Activated naive CD8-positive, alpha-beta T cell treated with anti-CD3 and anti-CD28 coated beads, Interleukin-2, amount 50 U/mL, for 16 hours (primary cell): ENCODE measurements at regions not wholly inside any gene's neighbourhood (a gene's known extent, or its start where the extent isn't known, plus 50 kb on each side); places are given as distances from the start of the nearest gene placed in this dataset.
"Not testable (repeated sequence)": the region's sequence is repeated elsewhere in the genome, so short reads cannot be mapped to it uniquely, and the experiment has no call there.

Experiments used
- DNase-seq: peaks from one replicate; pipeline ENCODE4 v3.0.0-alpha.2; 2020; ENCODE audit warnings: low read depth, low spot score

GRCh38 chr5:138702166-138703077, 50.8 kb upstream of the CTNNA1 start:
- DNase-seq, result no peak

- no peak for DNase-seq
Measured at GRCh38 chr5:138701678-138702077, 51.5 kb upstream of the CTNNA1 start.

GRCh38 chr5:138700581-138701362, 52.5 kb upstream of the CTNNA1 start:
- no peak for DNase-seq

DNA sequence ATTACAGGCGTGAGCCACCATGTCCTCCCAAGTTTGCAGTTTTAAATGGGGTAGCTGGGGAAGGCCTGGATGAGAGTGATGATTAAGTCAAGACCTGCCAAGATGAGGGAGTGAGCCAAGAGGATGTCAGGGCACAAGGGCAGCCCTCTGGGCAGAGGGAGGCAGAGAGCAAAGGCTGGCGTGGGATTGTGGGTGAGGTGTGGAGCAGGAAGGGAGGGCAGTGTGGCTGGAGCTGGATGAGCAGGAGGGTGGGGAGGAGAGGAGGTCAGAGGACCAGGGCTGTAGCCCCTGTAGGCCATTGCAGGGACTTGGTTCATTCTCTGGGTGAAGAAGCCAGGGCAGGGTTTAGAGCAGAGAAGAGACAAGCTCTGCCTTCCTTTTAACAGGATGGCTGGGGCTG, 53.7 kb upstream of the CTNNA1 start:
- DNase-seq, result no peak

- DNase-seq, result no peak
Measured at GRCh38 chr5:138698713-138699112, 54.5 kb upstream of the CTNNA1 start.

DNA sequence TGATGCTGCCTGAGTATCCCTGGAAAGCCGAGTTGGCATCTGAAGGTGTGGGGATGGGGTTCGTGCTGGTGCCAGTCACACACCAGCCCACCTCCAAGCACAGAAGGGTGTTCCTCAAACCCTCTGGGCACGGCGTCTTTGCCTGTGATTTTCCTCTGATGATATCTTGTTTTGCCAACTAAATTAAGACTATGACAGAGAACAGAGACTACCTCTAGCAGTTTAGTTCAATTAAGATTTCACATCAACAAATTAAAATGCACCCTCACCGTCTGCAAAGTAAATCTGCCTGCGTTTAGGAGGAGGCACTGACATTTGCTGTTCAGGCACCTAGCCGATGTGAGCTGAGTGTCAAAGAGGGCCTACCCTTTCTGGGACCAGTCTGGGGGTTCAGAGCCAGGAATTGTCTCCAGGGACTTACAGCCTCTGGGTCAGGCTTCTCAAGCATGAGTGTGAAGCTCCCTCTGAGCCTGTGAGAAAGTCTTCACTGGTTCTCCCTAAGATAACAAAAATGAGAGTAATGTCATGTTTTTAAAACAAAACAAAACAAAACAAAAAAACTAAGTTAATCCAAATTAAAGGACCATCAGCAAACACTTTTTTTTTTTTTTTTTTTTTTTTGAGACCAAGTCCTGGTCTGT, 55.4 kb upstream of the CTNNA1 start:
- DNase-seq, result no peak

GRCh38 chr5:138696501-138696900, 56.7 kb upstream of the CTNNA1 start:
- DNase-seq, result no peak

DNA sequence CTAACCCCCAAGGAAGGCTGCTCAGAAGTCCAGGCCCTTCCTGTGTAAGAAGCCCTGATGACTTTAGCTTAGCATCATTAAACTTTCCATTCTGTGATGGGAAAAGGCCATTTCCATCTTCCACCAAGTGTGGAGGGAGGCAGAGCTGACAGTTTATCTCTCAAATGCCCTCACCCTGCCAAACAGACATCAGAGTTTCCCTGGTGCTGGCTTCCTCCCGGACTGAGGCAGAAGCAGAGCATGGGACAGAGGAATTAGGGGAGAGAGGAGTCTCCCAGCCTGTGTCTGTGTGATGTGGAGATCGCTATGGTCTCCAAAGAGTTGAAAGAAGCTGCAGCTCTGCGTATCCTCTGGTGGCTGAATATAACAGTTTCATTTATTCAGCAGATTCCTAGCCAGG, 57.4 kb upstream of the CTNNA1 start:
- DNase-seq, result no peak

- DNase-seq, result no peak
Measured at GRCh38 chr5:138694146-138694545, 59.1 kb upstream of the CTNNA1 start.

DNA sequence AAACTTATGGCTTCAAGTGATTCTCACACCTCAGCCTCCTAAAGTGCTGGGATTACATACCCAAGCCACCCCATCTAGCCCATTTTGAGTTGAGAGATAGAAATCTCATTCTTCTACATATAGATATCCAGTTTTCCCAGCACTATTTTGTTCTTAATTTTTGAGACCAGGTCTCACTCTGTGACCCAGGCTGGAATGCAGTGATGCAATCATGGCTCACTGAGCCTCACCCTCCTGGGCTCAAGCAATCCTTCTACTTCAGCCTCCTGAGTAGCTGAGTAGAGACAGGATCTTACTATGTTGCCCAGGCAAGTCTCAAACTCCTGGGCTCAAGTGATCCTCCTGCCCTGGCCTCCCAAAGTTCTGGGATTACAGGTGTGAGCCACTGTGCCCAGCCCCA, 60.9 kb upstream of the CTNNA1 start:
- no peak for DNase-seq

GRCh38 chr5:138686668-138687067, 66.6 kb upstream of the CTNNA1 start:
- no peak for DNase-seq

GRCh38 chr5:138685193-138685745, 68.0 kb upstream of the CTNNA1 start:
- DNase-seq, result no peak

GRCh38 chr5:138682462-138682861, 70.8 kb upstream of the CTNNA1 start:
- not testable (repeated sequence) for DNase-seq

DNA sequence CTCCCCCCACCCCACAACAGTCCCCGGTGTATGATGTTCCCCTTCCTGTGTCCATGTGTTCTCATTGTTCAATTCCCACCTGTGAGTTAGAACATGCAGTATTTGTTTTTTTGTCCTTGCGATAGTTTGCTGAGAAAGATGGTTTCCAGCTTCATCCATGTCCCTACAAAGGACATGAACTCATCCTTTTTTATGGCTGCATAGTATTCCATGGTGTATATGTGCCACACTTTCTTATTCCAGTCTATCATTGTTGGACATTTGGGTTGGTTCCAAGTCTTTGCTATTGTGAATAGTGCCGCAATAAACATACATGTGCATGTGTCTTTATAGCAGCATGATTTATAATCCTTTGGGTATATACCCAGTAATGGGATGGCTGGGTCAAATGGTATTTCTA, 74.4 kb upstream of the CTNNA1 start:
- DNase-seq, result not testable (repeated sequence)

DNA sequence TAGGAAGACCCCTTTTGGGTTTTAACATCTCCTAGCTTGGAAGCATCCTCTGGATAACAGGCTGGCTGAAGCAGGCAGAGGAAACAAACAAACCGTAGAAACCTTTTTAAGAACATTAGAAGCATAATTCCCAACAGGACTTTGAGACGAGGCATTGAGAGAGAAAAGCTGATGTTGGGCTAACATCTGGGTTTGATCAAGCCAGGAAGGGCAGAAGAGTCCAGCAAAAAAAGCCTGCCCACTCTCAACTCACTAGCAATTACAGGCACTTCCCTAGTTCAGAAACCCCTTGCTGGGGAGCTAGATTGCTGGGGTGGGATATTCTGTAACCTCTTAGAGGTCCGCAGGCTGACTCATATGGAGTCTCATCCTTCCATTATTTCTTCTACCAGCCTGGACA, 75.4 kb upstream of the CTNNA1 start:
- no peak for DNase-seq

DNA sequence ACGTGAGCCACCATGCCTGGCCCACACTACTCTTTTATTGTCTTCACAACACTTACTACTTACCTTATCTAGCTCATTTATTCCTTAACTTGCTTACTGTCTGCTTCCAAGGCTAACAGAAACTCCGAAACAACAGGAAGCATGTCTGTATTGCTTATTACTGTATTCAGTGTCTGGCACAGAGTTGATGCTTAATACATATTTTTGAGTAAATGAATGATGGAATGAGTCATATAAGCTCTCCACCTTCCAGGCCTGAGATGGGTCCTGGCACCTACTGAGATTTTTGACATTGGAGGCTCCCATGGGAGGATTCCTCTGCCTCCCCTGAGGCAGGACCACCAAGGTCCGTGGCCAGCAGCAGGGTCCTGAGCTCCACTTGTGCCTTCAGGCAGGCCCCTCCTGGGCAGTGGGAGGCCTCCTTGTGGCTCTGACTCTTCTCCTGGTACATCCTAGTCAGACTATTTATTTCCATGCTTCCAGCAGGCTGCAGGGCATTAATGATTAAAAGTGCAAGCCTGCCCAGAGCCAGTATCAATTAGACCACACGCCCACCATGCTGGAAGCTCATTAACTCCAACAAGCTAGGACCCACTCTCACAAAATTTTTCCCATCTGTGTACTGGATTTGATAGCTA, 76.5 kb upstream of the CTNNA1 start:
- no peak for DNase-seq

DNA sequence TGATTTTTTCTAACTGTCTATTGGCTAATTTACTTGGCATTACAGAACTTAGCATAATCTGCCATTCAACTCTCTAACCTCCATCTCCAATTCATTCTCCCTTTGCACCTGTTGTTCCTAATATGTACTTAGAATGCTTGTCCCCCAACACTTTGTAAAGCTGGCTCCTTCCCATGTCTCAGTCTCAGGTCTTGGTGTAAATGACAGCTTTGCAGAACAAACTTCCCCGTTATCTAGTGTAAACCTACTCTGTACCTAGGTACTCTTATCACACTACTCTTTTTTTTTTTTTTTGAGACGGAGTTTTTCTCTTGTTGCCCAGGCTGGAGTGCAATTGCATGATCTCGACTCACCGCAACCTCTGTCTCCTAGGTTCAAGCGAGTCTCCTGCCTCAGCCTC, 77.2 kb upstream of the CTNNA1 start:
- DNase-seq, result no peak

- no peak for DNase-seq
Measured at GRCh38 chr5:138668451-138669380, 84.5 kb upstream of the CTNNA1 start.

- DNase-seq, result not testable (repeated sequence)
Measured at GRCh38 chr5:138667782-138668331, 85.4 kb upstream of the CTNNA1 start.

DNA sequence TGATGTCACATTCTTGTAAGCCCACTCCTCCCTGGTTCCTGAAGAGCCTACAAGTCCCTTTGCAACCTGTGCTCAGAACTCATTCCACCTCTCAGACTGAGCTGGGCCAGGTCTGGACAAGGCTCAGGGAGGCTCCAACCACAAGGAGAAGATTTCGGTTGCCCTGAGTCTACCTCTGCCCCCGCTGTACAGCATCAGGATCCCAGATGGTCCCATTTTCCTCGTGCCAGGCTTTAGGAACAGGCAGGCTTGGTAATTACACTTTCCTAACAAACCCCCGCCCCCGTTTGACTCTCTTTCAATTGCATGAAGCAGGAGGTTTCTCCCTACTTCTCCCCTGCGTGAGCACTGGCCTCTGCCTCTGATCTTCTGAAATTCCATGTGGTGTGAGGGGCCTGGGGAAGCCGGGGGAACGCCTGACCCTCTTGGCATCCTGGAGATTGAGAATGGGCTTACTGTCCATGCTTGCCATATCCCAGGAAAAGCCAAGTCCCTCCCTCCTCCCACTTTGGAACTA, 86.9 kb upstream of the CTNNA1 start:
- DNase-seq, result no peak
